Stomach (tissue), 8 donors: ENCODE measurements at regions not wholly inside any gene's neighbourhood (a gene's known extent, or its start where the extent isn't known, plus 50 kb on each side); places are given as distances from the start of the nearest gene placed in this dataset.

Source experiments
- DNase-seq, 2 donors: peaks; one replicate each; pipeline versions ENCODE4 v3.0.0 to v3.0.0-alpha.2; 2013 to 2019
- H3K27ac ChIP-seq, 5 donors: fragments of 200-600 bp in 4 of 5; sonication (generic) in 4 of 5; one replicate each; pipeline ENCODE4 v1.5.1; 2013 to 2019; ENCODE audit warnings: mild to moderate bottlenecking in 1 of 5, moderate library complexity in 1 of 5
- H3K27me3 ChIP-seq, 3 donors: fragments of 200-600 bp; sonication (generic); one replicate each; pipeline ENCODE4 v1.5.1; 2017 to 2019; ENCODE audit warnings: mixed run types in 1 of 3
- H3K36me3 ChIP-seq, 4 donors: fragments of 200-600 bp; sonication (generic); 1 replicate in 3 of 4; 2 replicates in 1 of 4; pipeline ENCODE4 v1.5.1; 2016 to 2019
- H3K4me1 ChIP-seq, 4 donors: fragments of 200-600 bp; sonication (generic); one replicate each; pipeline ENCODE4 v1.5.1; 2016 to 2019
- H3K4me3 ChIP-seq, 4 donors: fragments of 200-600 bp; sonication (generic) in 3 of 4; one replicate each; pipeline ENCODE4 v1.5.1; 2016 to 2019; ENCODE audit warnings: mild to moderate bottlenecking in 1 of 4
- H3K9me3 ChIP-seq, 4 donors: fragments of 200-600 bp; sonication (generic); one replicate each; pipeline ENCODE4 v1.5.1; 2016 to 2019
- EP300 ChIP-seq: sonication (generic); formaldehyde crosslinking; IDR thresholded peaks from one replicate; pipeline ENCODE4 v1.6.1; 2017; ENCODE audit warnings: antibody characterized with exemption
- POLR2A ChIP-seq, 4 donors: fragments of 450-650 bp; IDR thresholded peaks; one replicate each; pipeline ENCODE4 v1.6.1; 2016; ENCODE audit warnings: antibody characterized with exemption in 4 of 4, control low read depth in 2 of 4, mild to moderate bottlenecking in 1 of 4, moderate library complexity in 1 of 4
- POLR2AphosphoS5 ChIP-seq, 3 donors: sonication (generic); formaldehyde crosslinking; IDR thresholded peaks; one replicate each; pipeline ENCODE4 v1.6.1; 2016; ENCODE audit warnings: antibody characterized with exemption in 3 of 3
- WGBS, 5 donors: extraction: QIAGEN DNeasy Blood & Tissue Kit in 3 of 5; methylation state at CpG; one replicate each; pipeline versions ENCODE4 v1.1.5 to v1.1.7; 2013 to 2018; 5-methylcytosine and 5-hydroxymethylcytosine counted together
- intact Hi-C: fragments of 100-400 bp; cut with DNase I; formaldehyde crosslinking; loops from one replicate; pipeline ENCODE4 v1.15.1; 2023; ENCODE audit warnings: low total_unique reads
- TF ChIP-seq, protein P1 (sequence below), 7 experiments: fragments of 450-650 bp in 4 of 7; fragments of 200-600 bp in 3 of 7; sonication (generic) in 3 of 7; IDR thresholded peaks; one replicate each; pipeline ENCODE4 v1.5.1; 2016 to 2019; ENCODE audit warnings: antibody characterized with exemption in 7 of 7, control low read depth in 2 of 7, mild to moderate bottlenecking in 1 of 7
- donor health status: healthy with polysubstance abuse.
- donor health status: Bipolar disorder and iron deficiency.
- donor health status: healthy.

DNA sequence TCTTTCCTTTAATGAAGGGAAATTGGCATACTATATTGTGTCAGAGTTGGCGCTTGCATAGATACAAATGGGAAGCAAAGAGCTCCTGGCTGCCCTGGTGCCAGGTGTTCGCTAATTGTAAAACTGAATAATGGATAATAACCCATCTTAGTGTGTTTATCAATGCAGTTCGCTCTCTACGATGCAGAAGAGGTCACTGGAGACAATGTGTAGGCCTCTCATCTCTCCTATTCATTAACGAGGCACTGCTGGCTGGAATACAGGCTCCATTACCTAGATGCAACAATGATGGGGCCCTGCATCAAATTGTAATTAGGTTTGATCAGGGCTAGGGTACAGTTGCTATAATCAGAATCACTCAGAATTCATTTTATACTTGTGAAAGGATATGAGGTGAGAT is 171.0 kb downstream of the RMI1 start:
- H3K27ac ChIP-seq, result no peak overlapping the region
- 87 to 96% (median 91%) methylated on average over 5 of the region's 5 CpGs for WGBS, 5 donors

DNA sequence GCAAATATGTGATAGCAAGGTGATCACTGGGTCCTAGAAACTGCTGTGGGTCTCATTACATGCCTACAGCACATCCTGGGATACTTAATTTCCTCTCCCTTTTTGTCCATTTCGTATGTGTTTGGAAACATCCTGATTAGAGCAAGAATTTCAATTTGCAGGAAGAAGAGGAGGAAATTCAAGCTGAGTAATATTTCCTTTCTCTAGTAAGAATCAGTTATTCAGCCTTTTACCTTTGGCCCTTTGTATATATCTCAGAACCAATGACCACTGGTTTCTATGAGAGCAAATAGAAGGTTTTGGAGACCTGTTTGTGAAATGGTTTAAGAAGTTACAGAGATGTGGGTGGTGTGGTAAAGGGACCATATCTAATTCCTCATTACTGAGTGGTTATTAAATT is 171.6 kb downstream of the RMI1 start:
- DNase-seq, result no peak
- Histone ChIP-seq H3K27ac (no peak overlapping the region), H3K27me3 (no peaks in the 10 kb centered on the region), H3K36me3 (no peaks in the 10 kb centered on the region), H3K4me1 (peaks cover 0 to 17% (median 7%) of the 10 kb centered on the region in 4 donors), H3K4me3 (no peak overlapping the region), H3K9me3 (no peaks in the 10 kb centered on the region)
- WGBS, 5 donors, result 64 to 83% (median 73%) methylated on average over 1 of the region's 1 CpG
- intact Hi-C loops, result no loop called here
- TF ChIP-seq, protein P1, sequence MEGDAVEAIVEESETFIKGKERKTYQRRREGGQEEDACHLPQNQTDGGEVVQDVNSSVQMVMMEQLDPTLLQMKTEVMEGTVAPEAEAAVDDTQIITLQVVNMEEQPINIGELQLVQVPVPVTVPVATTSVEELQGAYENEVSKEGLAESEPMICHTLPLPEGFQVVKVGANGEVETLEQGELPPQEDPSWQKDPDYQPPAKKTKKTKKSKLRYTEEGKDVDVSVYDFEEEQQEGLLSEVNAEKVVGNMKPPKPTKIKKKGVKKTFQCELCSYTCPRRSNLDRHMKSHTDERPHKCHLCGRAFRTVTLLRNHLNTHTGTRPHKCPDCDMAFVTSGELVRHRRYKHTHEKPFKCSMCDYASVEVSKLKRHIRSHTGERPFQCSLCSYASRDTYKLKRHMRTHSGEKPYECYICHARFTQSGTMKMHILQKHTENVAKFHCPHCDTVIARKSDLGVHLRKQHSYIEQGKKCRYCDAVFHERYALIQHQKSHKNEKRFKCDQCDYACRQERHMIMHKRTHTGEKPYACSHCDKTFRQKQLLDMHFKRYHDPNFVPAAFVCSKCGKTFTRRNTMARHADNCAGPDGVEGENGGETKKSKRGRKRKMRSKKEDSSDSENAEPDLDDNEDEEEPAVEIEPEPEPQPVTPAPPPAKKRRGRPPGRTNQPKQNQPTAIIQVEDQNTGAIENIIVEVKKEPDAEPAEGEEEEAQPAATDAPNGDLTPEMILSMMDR (IDR thresholded peaks at IDR 0.05), result no peak
- TF ChIP-seq EP300, result no peak
- TF ChIP-seq POLR2A (IDR thresholded peaks at IDR 0.05), result no peak
- no peak for TF ChIP-seq POLR2AphosphoS5 (IDR thresholded peaks at IDR 0.05)

More for the DNA sequence above, 171.0 kb downstream of the RMI1 start:
- no peaks in the 10 kb centered on the region for H3K9me3 ChIP-seq
- intact Hi-C loops, result no loop called here
- H3K4me3 ChIP-seq, result no peak overlapping the region
- TF ChIP-seq, protein P1 (IDR thresholded peaks at IDR 0.05), result no peak
- no peak for TF ChIP-seq POLR2A (IDR thresholded peaks at IDR 0.05)
- no peaks in the 10 kb centered on the region for H3K27me3 ChIP-seq
- no peaks in the 10 kb centered on the region for H3K36me3 ChIP-seq
- peaks cover 5 to 23% (median 13%) of the 10 kb centered on the region in 4 donors for H3K4me1 ChIP-seq
- no peak for DNase-seq

DNA sequence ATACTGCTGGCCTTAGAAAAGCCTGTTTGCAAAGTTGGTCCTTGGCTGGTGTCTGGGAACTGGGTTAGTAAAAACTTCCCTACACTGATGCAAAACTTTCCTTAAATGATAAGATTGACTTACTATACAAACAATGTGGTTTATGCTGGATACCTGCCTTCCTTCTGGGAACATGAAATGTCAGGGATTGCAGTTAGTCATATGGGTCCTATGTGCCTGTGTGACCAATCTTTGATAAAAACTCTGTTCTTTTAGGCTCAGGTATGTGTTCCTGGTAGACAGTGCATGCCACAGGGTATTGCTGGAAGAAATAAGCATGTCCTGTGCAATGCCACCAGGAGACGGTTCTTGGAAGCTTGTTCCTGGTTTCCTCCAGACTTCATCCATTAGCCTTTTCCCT is 173.3 kb downstream of the RMI1 start:
- Histone ChIP-seq H3K4me1 (peaks cover 0 to 14% (median 4%) of the 10 kb centered on the region in 4 donors), H3K4me3 (no peak overlapping the region), H3K9me3 (no peaks in the 10 kb centered on the region), H3K27me3 (no peaks in the 10 kb centered on the region), H3K36me3 (no peaks in the 10 kb centered on the region), H3K27ac (peak overlapping the region in 4 of 5 donors; percentile 3 to 67 (median 63))
- peak in 1 of 2 donors; percentile 41 for DNase-seq
- 16 to 65% (median 47%) methylated on average over 1 of the region's 1 CpG for WGBS, 5 donors
- TF ChIP-seq POLR2A (IDR thresholded peaks at IDR 0.05), result no peak
- no peak for TF ChIP-seq EP300
- TF ChIP-seq, protein P1 (IDR thresholded peaks at IDR 0.05), result no peak
- peak in 2 of 3 donors; percentile 58 to 85 for TF ChIP-seq POLR2AphosphoS5 (IDR thresholded peaks at IDR 0.05)
- intact Hi-C loops, result no loop called here

DNA sequence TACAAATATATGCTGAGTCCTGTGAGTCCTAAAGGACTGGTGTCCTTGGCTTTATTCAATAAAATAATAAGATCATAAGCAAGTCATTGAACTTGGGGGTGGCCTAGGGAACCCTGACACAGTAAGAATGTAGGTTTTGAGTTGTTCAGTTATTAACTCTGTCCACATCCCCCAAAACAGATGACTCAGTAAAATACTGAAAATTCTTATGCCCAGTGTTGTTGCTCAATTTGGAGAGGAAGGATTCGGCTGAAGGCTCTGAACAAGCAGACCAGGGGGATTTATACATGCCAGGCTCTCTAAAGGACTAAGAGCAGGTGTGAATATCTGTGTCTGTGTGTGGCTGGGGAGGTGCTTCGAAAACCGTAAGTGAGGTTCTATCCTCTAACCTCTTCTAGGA is 173.7 kb downstream of the RMI1 start:
- Histone ChIP-seq H3K27me3 (no peaks in the 10 kb centered on the region), H3K36me3 (no peaks in the 10 kb centered on the region), H3K9me3 (no peaks in the 10 kb centered on the region), H3K4me3 (no peak overlapping the region), H3K4me1 (peaks cover 0 to 14% (median 4%) of the 10 kb centered on the region in 4 donors), H3K27ac (peak overlapping the region in 3 of 5 donors; percentile 3 to 67 (median 61))
- intact Hi-C loops, result no loop called here
- TF ChIP-seq POLR2AphosphoS5 (IDR thresholded peaks at IDR 0.05) (no peak), POLR2A (IDR thresholded peaks at IDR 0.05) (no peak), EP300 (no peak)
- TF ChIP-seq, protein P1 (IDR thresholded peaks at IDR 0.05), result no peak
- DNase-seq, result no peak
- 83 to 93% (median 92%) methylated on average over 3 of the region's 3 CpGs for WGBS, 5 donors
